Heart right ventricle (tissue), 16 donors: ENCODE measurements at regions not wholly inside any gene's neighbourhood (a gene's known extent, or its start where the extent isn't known, plus 50 kb on each side); places are given as distances from the start of the nearest gene placed in this dataset.

Experiments
- ATAC-seq, 8 donors: fragments of 200-7000 bp; cut with Tn5 transposase; one replicate each; pipeline ENCODE4 v1.9.1; 2020; ENCODE audit warnings: mild to moderate bottlenecking in 8 of 8, moderate library complexity in 8 of 8, moderate number of reproducible peaks in 1 of 8
- DNase-seq, 2 donors: peaks; one replicate each; pipeline ENCODE4 v3.0.0-alpha.2; 2020
- H3K27ac ChIP-seq, 10 donors: fragments of 200-600 bp; sonication (generic) in 2 of 10; one replicate each; pipeline versions ENCODE4 v1.5.0 to v1.8.0; 2020 to 2022; ENCODE audit warnings: mild to moderate bottlenecking in 3 of 10
- H3K27me3 ChIP-seq, 7 donors: fragments of 200-600 bp; one replicate each; pipeline ENCODE4 v1.8.0; 2021 to 2022; ENCODE audit warnings: mild to moderate bottlenecking in 2 of 7
- H3K36me3 ChIP-seq, 9 donors: fragments of 200-600 bp; sonication (generic) in 1 of 9; one replicate each; pipeline versions ENCODE4 v1.5.0 to v1.8.0; 2020 to 2022; ENCODE audit warnings: mild to moderate bottlenecking in 2 of 9
- H3K4me1 ChIP-seq, 9 donors: fragments of 200-600 bp; sonication (generic) in 1 of 9; one replicate each; pipeline versions ENCODE4 v1.5.0 to v1.8.0; 2020 to 2022; ENCODE audit warnings: mild to moderate bottlenecking in 4 of 9
- H3K4me3 ChIP-seq, 10 donors: fragments of 200-600 bp; sonication (generic) in 2 of 10; one replicate each; pipeline versions ENCODE4 v1.5.0 to v1.8.0; 2020 to 2022; ENCODE audit warnings: mild to moderate bottlenecking in 7 of 10, moderate library complexity in 2 of 10
- H3K9me3 ChIP-seq, 11 donors: fragments of 200-600 bp in 10 of 11; sonication (generic) in 2 of 11; one replicate each; pipeline versions ENCODE4 v1.5.0 to v1.8.0; 2013 to 2022; ENCODE audit warnings: mild to moderate bottlenecking in 2 of 11, control low read depth in 1 of 11, moderate library complexity in 1 of 11
- WGBS, 2 donors: extraction: QIAGEN DNeasy Blood & Tissue Kit; methylation state at CpG; one replicate each; pipeline ENCODE4 v1.1.7; 2013; ENCODE audit warnings: inconsistent platforms in 1 of 2; 5-methylcytosine and 5-hydroxymethylcytosine counted together
- intact Hi-C, 10 donors: fragments of 100-400 bp; cut with DNase I; formaldehyde crosslinking; loops; one replicate each; pipeline versions ENCODE4 v1.11.1 to v1.14.2; 2022
- TF ChIP-seq, protein P1 (sequence below), 9 donors: fragments of 200-600 bp; sonication (generic) in 2 of 9; IDR thresholded peaks; one replicate each; pipeline versions ENCODE4 v1.5.0 to v1.8.0; 2021 to 2022; ENCODE audit warnings: antibody characterized with exemption in 9 of 9, mild to moderate bottlenecking in 5 of 9, moderate library complexity in 1 of 9
- donor health status: Arrhythmogenic right ventricular cardiomyopathy.
- donor health status: ischemic (EF 13 %, LVEDD 7.1; RV severe dilation, severe dysfunction).
- donor health status: healthy with polysubstance abuse.
- donor health status: DM: no; HTN: yes; CAD: no.
- donor health status: DM: no; HTN: no; CAD: no.
- donor health status: ischemic (EF 25% LVEDD 6.9; RV normal size, moderate dysfunction).
- donor health status: ischemic (EF 25% LVEDD 5.7; RV mildly dilated, moderate dysfunction).
- donor health status: healthy.
- donor health status: DM: yes; HTN: yes; CAD: no.
- donor health status: Ischemic cardiomyopathy.
- donor health status: ischemic (EF 35%, LVEDD 5.7; RV mildly dilated, moderate dysfunction).
- donor health status: nonischemic (EF 11% LVEDD 7.7; RV severe dilation, severe dysfunction).
- donor health status: DM: yes; HTN: yes; CAD: no.
- donor health status: PGD.
- donor health status: ischemic (EF 29% LVEDD 5.4; RV normal size, mild dysfunction).
- donor health status: nonischemic (EF 23%, LVEDD 6.1; RV moderate dilation, normal function).

DNA sequence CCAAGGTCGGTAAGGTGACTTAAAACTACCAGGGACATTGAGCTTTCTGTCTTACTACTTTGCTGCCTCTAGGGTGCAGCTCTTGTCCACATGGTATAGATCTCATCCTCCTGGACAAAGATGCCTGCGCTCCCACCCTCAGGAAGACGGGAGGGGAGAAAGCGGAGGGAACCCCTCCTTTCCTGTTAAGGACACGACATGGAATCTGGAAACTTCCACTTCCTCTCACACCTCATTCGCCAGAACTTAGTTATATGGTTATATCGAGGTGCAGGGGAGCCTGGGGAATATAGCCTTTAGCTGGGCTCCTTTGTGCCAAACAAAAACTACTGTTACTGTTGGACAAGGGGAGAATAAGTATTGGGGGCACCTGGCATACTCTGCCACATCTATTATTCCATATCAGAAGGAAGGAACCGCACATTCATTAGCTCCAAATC lies 224.3 kb upstream of the TSHZ2 start:
- ATAC-seq (peak in 7 of 8 donors; percentile 49 to 78 (median 71)), DNase-seq (peak in 1 of 2 donors; percentile 16)
- WGBS, 2 donors, result 49 to 53% methylated on average over 8 of the region's 8 CpGs
- H3K36me3 ChIP-seq, result no peaks in the 10 kb centered on the region
- H3K27ac ChIP-seq, result peak overlapping the region in 6 of 10 donors; percentile 5 to 66 (median 56)
- H3K4me3 ChIP-seq, result no peak overlapping the region
- H3K4me1 ChIP-seq, result no peaks in the 10 kb centered on the region
- TF ChIP-seq, protein P1, sequence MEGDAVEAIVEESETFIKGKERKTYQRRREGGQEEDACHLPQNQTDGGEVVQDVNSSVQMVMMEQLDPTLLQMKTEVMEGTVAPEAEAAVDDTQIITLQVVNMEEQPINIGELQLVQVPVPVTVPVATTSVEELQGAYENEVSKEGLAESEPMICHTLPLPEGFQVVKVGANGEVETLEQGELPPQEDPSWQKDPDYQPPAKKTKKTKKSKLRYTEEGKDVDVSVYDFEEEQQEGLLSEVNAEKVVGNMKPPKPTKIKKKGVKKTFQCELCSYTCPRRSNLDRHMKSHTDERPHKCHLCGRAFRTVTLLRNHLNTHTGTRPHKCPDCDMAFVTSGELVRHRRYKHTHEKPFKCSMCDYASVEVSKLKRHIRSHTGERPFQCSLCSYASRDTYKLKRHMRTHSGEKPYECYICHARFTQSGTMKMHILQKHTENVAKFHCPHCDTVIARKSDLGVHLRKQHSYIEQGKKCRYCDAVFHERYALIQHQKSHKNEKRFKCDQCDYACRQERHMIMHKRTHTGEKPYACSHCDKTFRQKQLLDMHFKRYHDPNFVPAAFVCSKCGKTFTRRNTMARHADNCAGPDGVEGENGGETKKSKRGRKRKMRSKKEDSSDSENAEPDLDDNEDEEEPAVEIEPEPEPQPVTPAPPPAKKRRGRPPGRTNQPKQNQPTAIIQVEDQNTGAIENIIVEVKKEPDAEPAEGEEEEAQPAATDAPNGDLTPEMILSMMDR (IDR thresholded peaks at IDR 0.05), result peak in 7 of 9 donors; percentile 14 to 42 (median 31)
- no peaks in the 10 kb centered on the region for H3K27me3 ChIP-seq
- intact Hi-C loops, result no loop called here
- no peaks in the 10 kb centered on the region for H3K9me3 ChIP-seq

DNA sequence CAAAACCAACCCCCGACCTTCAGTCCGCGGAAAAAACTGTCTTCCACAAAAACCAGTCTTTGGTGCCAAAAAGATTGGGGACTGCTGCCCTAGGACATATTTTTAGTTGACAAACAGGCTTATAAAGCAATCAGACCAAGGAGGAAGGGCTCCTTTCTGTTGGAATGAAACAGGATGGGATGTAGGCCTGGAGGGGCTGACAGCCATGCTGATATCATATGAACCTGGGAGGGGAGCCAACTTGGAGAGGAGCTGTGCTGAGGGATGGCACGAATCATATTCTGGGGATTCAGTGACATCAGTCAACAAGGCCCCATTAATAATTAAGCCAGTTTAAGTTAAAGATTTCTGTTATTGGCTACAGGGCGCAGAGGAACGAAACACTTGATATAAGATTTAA lies 225.4 kb upstream of the TSHZ2 start:
- H3K27ac ChIP-seq, result no peak overlapping the region
- no peak overlapping the region for H3K4me3 ChIP-seq
- DNase-seq (no peak), ATAC-seq (no peak)
- no peaks in the 10 kb centered on the region for H3K9me3 ChIP-seq
- TF ChIP-seq, protein P1 (IDR thresholded peaks at IDR 0.05), result no peak
- no peaks in the 10 kb centered on the region for H3K4me1 ChIP-seq
- H3K27me3 ChIP-seq, result peaks cover 0 to 4% (median 0%) of the 10 kb centered on the region in 7 donors
- 53 to 58% methylated on average over 6 of the region's 6 CpGs for WGBS, 2 donors
- H3K36me3 ChIP-seq, result no peaks in the 10 kb centered on the region
- intact Hi-C loops, result no loop called here

DNA sequence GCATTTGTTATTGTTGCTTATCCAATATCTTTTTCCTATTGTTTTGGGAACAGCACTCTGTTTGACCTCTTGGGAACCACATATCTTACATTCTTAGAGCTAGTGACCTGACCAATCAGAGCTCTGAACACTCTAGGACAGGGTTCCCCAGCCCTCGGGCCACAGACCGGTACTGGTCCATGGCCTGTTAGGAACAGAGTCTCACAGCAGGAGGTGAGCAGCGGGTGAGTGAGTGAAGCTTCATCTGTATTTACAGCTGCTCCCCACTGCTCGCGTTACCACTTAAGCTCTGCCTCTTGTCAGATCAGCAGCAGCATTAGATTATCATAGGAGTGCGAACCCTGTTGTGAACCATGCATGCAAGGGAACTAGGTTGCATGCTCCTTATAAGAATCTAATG lies 226.0 kb upstream of the TSHZ2 start:
- H3K27me3 ChIP-seq, result peaks cover 0 to 4% (median 0%) of the 10 kb centered on the region in 7 donors
- no peak overlapping the region for H3K4me3 ChIP-seq
- no peaks in the 10 kb centered on the region for H3K4me1 ChIP-seq
- no peak for ATAC-seq
- H3K36me3 ChIP-seq, result no peaks in the 10 kb centered on the region
- no peak for DNase-seq
- no peaks in the 10 kb centered on the region for H3K9me3 ChIP-seq
- WGBS, 2 donors, result 58 to 67% methylated on average over 6 of the region's 6 CpGs
- intact Hi-C loops, result no loop called here
- H3K27ac ChIP-seq, result no peak overlapping the region
- TF ChIP-seq, protein P1 (IDR thresholded peaks at IDR 0.05), result no peak

DNA sequence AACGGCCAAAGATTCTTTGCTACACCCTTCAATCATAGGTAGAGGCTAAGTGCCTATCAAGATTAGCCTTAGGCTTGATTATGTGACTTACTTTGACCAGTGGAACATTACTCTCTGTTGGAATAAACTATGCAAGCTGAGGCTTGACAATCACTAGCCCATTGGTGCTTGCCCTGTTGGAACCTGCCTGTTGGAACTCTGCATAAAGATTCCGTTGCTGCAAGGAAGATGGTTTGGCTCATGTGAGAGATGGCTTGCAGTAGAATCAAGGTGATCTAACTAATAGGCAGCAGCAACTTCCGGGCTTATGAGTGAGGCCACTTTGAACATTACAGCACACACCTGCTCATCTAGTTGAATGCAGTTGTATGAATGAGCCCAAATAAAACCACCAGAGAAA lies 227.7 kb upstream of the TSHZ2 start:
- DNase-seq (no peak), ATAC-seq (no peak)
- Histone ChIP-seq H3K36me3 (no peaks in the 10 kb centered on the region), H3K4me1 (no peaks in the 10 kb centered on the region), H3K9me3 (no peaks in the 10 kb centered on the region), H3K4me3 (no peak overlapping the region), H3K27me3 (peaks cover 0 to 4% (median 0%) of the 10 kb centered on the region in 7 donors), H3K27ac (no peak overlapping the region)
- TF ChIP-seq, protein P1 (IDR thresholded peaks at IDR 0.05), result no peak
- intact Hi-C loops, result no loop called here
- 83 to 86% methylated on average over 3 of the region's 3 CpGs for WGBS, 2 donors
